ENCODE measurements at regions not wholly inside any gene's neighbourhood (a gene's known extent, or its start where the extent isn't known, plus 50 kb on each side); places are given as distances from the start of the nearest gene placed in this dataset.

- no peak for FAIRE-seq
- Histone ChIP-seq H3K18ac (ENCODE audit: extremely low read depth, low read length) (no peak overlapping the region), H3K4me2 (ENCODE audit: insufficient read depth in 1 of 2, low read depth in 2 of 2, low read length in 2 of 2) (no peak overlapping the region), H4K20me1 (replicated peaks in 1 of 2; ENCODE audit: control insufficient read depth in 1 of 2, insufficient read depth in 2 of 2, low read length in 2 of 2) (no peaks in the 10 kb centered on the region), H3K4me3 (ENCODE audit: extremely low read depth in 1 of 4, insufficient read depth in 2 of 4, low read depth in 3 of 4, low read length in 4 of 4) (no peak overlapping the region), H3K9me3 (ENCODE audit: insufficient read depth in 2 of 2, low read depth in 1 of 2, low read length in 1 of 2) (no peaks in the 10 kb centered on the region), H3K4me1 (replicated peaks in 1 of 4; ENCODE audit: control insufficient read depth in 3 of 4, insufficient read depth in 4 of 4, low read length in 3 of 4) (no peaks in the 10 kb centered on the region), H2BK15ac (ENCODE audit: low read length) (no peak overlapping the region), H4K91ac (replicated peaks; ENCODE audit: insufficient read length, low read length) (no peak overlapping the region), H2AK5ac (ENCODE audit: low read depth, low read length) (no peak overlapping the region), H3K79me1 (ENCODE audit: low read depth, low read length) (no peaks in the 10 kb centered on the region; the same call in 1 of the 2 replicates), H3K23ac (ENCODE audit: insufficient read length) (no peak overlapping the region), H2BK120ac (replicated peaks; ENCODE audit: low read depth, low read length) (no peak overlapping the region), H3K79me2 (ENCODE audit: control insufficient read depth in 1 of 2, insufficient read depth in 2 of 2, low read length in 2 of 2) (no peaks in the 10 kb centered on the region), H3K9ac (replicated peaks in 1 of 4; ENCODE audit: extremely low read depth in 1 of 4, low read depth in 3 of 4, low read length in 3 of 4) (no peak overlapping the region), H3K14ac (ENCODE audit: insufficient read length) (no peak overlapping the region), H3K27me3 (replicated peaks in 1 of 4; ENCODE audit: control insufficient read depth in 3 of 4, extremely low read depth in 1 of 4, insufficient read depth in 3 of 4, low read length in 3 of 4) (no peaks in the 10 kb centered on the region), H4K8ac (ENCODE audit: extremely low read depth, insufficient read depth, low read length) (no peak overlapping the region), H3K27ac (ENCODE audit: low read depth, low read length) (no peak overlapping the region), H3K36me3 (ENCODE audit: control insufficient read depth in 2 of 4, insufficient read depth in 4 of 4, low read length in 3 of 4) (no peaks in the 10 kb centered on the region), H2AFZ (ENCODE audit: low read length) (no peak overlapping the region), H4K5ac (ENCODE audit: insufficient read length, low read depth, low read length) (no peak overlapping the region), H2BK20ac (ENCODE audit: low read length) (no peak overlapping the region), H3K4ac (replicated peaks; ENCODE audit: insufficient read length, low read depth, low read length) (no peak overlapping the region), H3K56ac (replicated peaks; ENCODE audit: insufficient read length, low read depth, low read length) (no peak overlapping the region), H3K23me2 (ENCODE audit: low read depth, low read length) (no peaks in the 10 kb centered on the region), H2BK5ac (ENCODE audit: low read depth, low read length) (no peak overlapping the region), H2BK12ac (ENCODE audit: low read depth, low read length) (no peak overlapping the region)
- DNase-seq (ENCODE audit: low read depth in 1 of 2, low spot score in 2 of 2), result no peak
- POLR2A ChIA-PET (ENCODE audit: partially characterized antibody), result no interaction called here
- TF ChIP-seq RXRA (IDR thresholded peaks at IDR 0.05; ENCODE audit: insufficient read depth, low read depth, low read length), result no peak
- TF ChIP-seq RAD21 (IDR thresholded peaks at IDR 0.05 in 1 of 2, conservative IDR thresholded peaks at IDR 0.05 in 1 of 2; ENCODE audit: low read depth in 2 of 2, low read length in 2 of 2), result no peak
- no peak for TF ChIP-seq NRF1 (IDR thresholded peaks at IDR 0.05; ENCODE audit: low read depth, low read length)
- TF ChIP-seq ZNF274 (IDR thresholded peaks at IDR 0.05; ENCODE audit: borderline replicate concordance, extremely low read depth, low read length), result no peak
- no peak for TF ChIP-seq GTF2F1 (IDR thresholded peaks at IDR 0.05; ENCODE audit: borderline replicate concordance, low read depth, low read length)
- TF ChIP-seq SP1 (IDR thresholded peaks at IDR 0.05; ENCODE audit: low read depth, low read length), result no peak
- no peak for TF ChIP-seq ASH2L (IDR thresholded peaks at IDR 0.05; ENCODE audit: low read length)
- no peak for TF ChIP-seq NANOG (IDR thresholded peaks at IDR 0.05; ENCODE audit: insufficient read depth, low read depth, low read length, poor library complexity, severe bottlenecking)
- TF ChIP-seq TAF1 (IDR thresholded peaks at IDR 0.05; ENCODE audit: low read depth, low read length), result no peak
- no peak for TF ChIP-seq BCL11A (IDR thresholded peaks at IDR 0.05; ENCODE audit: low read depth in 2 of 2, low read length in 2 of 2)
- TF ChIP-seq HDAC2 (IDR thresholded peaks at IDR 0.05; ENCODE audit: borderline replicate concordance in 1 of 2, low read depth in 2 of 2, low read length in 2 of 2), result no peak
- no peak for TF ChIP-seq RFX5 (IDR thresholded peaks at IDR 0.05; ENCODE audit: borderline replicate concordance, low read depth, low read length)
- no peak for TF ChIP-seq SP2 (IDR thresholded peaks at IDR 0.05; ENCODE audit: low read length)
- no peak for TF ChIP-seq SRF (IDR thresholded peaks at IDR 0.05; ENCODE audit: low read depth, low read length)
- TF ChIP-seq POLR2AphosphoS5 (IDR thresholded peaks at IDR 0.05; ENCODE audit: low read depth, low read length), result no peak
- CTCF ChIA-PET (ENCODE audit: partially characterized antibody), result interaction anchor here (1.3 kb wide), 1 partner anchor 19 kb away, joined by 3 read pairs; no protein-coding TSS in a partner anchor
These were observed 113.4 kb downstream of the SCP2D1 start for GRCh38 chr20:18926965-18927364.

Data from H1 (cell line).